ENCODE measurements at regions not wholly inside any gene's neighbourhood (a gene's known extent, or its start where the extent isn't known, plus 50 kb on each side); places are given as distances from the start of the nearest gene placed in this dataset.

GRCh38 chr1:91583326-91583755 lies 82.7 kb downstream of the CDC7 start:
- no peak overlapping the region for H3K4me2 ChIP-seq (ENCODE audit: low read length)
- no peak overlapping the region for H3K27ac ChIP-seq (ENCODE audit: low read length)
- no peaks in the 10 kb centered on the region for H3K79me2 ChIP-seq (ENCODE audit: low read length)
- H3K4me3 ChIP-seq (ENCODE audit: low read length) = no peak overlapping the region
- no peak overlapping the region for H2AFZ ChIP-seq (ENCODE audit: low read depth, low read length)
- H3K9me3 ChIP-seq (ENCODE audit: insufficient read depth, low read length) = no peaks in the 10 kb centered on the region
- H3K27me3 ChIP-seq (ENCODE audit: low read depth, low read length) = no peaks in the 10 kb centered on the region
- H4K20me1 ChIP-seq (ENCODE audit: insufficient read depth, low read length) = no peaks in the 10 kb centered on the region
- H3K9ac ChIP-seq (ENCODE audit: low read length) = no peak overlapping the region
- TF ChIP-seq EZH2phosphoT487 (IDR thresholded peaks at IDR 0.05; ENCODE audit: low read depth) = no peak
- no peak for TF ChIP-seq CTCF (IDR thresholded peaks at IDR 0.05; ENCODE audit: low read depth, low read length)
- no peaks in the 10 kb centered on the region for H3K36me3 ChIP-seq (replicated peaks; ENCODE audit: low read depth, low read length)
- no peaks in the 10 kb centered on the region for H3K4me1 ChIP-seq (ENCODE audit: low read length)

GRCh38 chr1:91584309-91584708 lies 83.7 kb downstream of the CDC7 start:
- no peak overlapping the region for H3K4me3 ChIP-seq (ENCODE audit: low read length)
- H3K27ac ChIP-seq (ENCODE audit: low read length) = no peak overlapping the region

GRCh38 chr1:91584878-91585277 lies 84.2 kb downstream of the CDC7 start:
- Histone ChIP-seq H3K36me3 (replicated peaks; ENCODE audit: low read depth, low read length) (no peaks in the 10 kb centered on the region), H3K9me3 (ENCODE audit: insufficient read depth, low read length) (no peaks in the 10 kb centered on the region), H4K20me1 (ENCODE audit: insufficient read depth, low read length) (no peaks in the 10 kb centered on the region), H3K27me3 (ENCODE audit: low read depth, low read length) (no peaks in the 10 kb centered on the region), H3K27ac (ENCODE audit: low read length) (no peak overlapping the region), H2AFZ (ENCODE audit: low read depth, low read length) (no peak overlapping the region), H3K79me2 (ENCODE audit: low read length) (no peaks in the 10 kb centered on the region), H3K9ac (ENCODE audit: low read length) (no peak overlapping the region), H3K4me1 (ENCODE audit: low read length) (no peaks in the 10 kb centered on the region), H3K4me3 (ENCODE audit: low read length) (no peak overlapping the region), H3K4me2 (ENCODE audit: low read length) (no peak overlapping the region)
- TF ChIP-seq CTCF (IDR thresholded peaks at IDR 0.05; ENCODE audit: low read depth, low read length) (no peak), EZH2phosphoT487 (IDR thresholded peaks at IDR 0.05; ENCODE audit: low read depth) (no peak)

More at GRCh38 chr1:91584309-91584708, 83.7 kb downstream of the CDC7 start:
- Histone ChIP-seq H2AFZ (ENCODE audit: low read depth, low read length) (no peak overlapping the region), H3K9me3 (ENCODE audit: insufficient read depth, low read length) (no peaks in the 10 kb centered on the region), H3K4me2 (ENCODE audit: low read length) (no peak overlapping the region), H3K9ac (ENCODE audit: low read length) (no peak overlapping the region), H4K20me1 (ENCODE audit: insufficient read depth, low read length) (no peaks in the 10 kb centered on the region), H3K27me3 (ENCODE audit: low read depth, low read length) (no peaks in the 10 kb centered on the region), H3K4me1 (ENCODE audit: low read length) (no peaks in the 10 kb centered on the region), H3K36me3 (replicated peaks; ENCODE audit: low read depth, low read length) (no peaks in the 10 kb centered on the region), H3K79me2 (ENCODE audit: low read length) (no peaks in the 10 kb centered on the region)
- TF ChIP-seq CTCF (IDR thresholded peaks at IDR 0.05; ENCODE audit: low read depth, low read length) (no peak), EZH2phosphoT487 (IDR thresholded peaks at IDR 0.05; ENCODE audit: low read depth) (no peak)

- H3K9ac ChIP-seq (ENCODE audit: low read length) = no peak overlapping the region
- H4K20me1 ChIP-seq (ENCODE audit: insufficient read depth, low read length) = no peaks in the 10 kb centered on the region
- no peak overlapping the region for H3K4me2 ChIP-seq (ENCODE audit: low read length)
- no peaks in the 10 kb centered on the region for H3K79me2 ChIP-seq (ENCODE audit: low read length)
- H3K4me3 ChIP-seq (ENCODE audit: low read length) = no peak overlapping the region
- TF ChIP-seq EZH2phosphoT487 (IDR thresholded peaks at IDR 0.05; ENCODE audit: low read depth) (no peak), CTCF (IDR thresholded peaks at IDR 0.05; ENCODE audit: low read depth, low read length) (no peak)
- no peaks in the 10 kb centered on the region for H3K9me3 ChIP-seq (ENCODE audit: insufficient read depth, low read length)
- H3K27me3 ChIP-seq (ENCODE audit: low read depth, low read length) = no peaks in the 10 kb centered on the region
- no peak overlapping the region for H3K27ac ChIP-seq (ENCODE audit: low read length)
- peaks cover 4% of the 10 kb centered on the region; the same call in 1 of the 2 replicates for H3K4me1 ChIP-seq (ENCODE audit: low read length)
- no peak overlapping the region for H2AFZ ChIP-seq (ENCODE audit: low read depth, low read length)
- no peaks in the 10 kb centered on the region for H3K36me3 ChIP-seq (replicated peaks; ENCODE audit: low read depth, low read length)
Measured at GRCh38 chr1:91585502-91585901, 84.9 kb downstream of the CDC7 start.
